ENCODE measurements at regions not wholly inside any gene's neighbourhood (a gene's known extent, or its start where the extent isn't known, plus 50 kb on each side); places are given as distances from the start of the nearest gene placed in this dataset.

DNA sequence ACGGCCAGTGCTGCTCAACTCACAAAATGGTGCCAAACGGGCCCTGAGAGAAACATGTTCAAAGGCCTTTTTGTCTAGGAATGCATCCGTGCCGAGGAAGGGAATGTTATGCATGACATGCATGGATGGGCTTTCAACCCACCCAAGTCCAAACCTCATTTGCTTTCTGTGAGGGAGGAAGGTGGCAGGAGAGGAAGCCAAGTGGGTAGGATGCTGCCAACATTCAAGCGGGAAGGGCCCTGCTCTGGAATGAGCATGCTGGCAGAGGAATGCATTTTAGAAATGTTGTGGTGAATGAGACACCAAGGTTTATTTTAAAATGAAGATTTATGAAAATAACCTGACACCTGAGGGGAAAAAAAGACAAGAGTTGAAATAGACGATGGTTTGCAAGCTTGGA, 479.1 kb downstream of the CCDC171 start (continued):
- TF ChIP-seq ELF4 (CRISPR knock-in tag; IDR thresholded peaks at IDR 0.05; ENCODE audit: low read depth) (no peak), ZNF416 (CRISPR knock-in tag; IDR thresholded peaks at IDR 0.05) (no peak), IRF2 (CRISPR knock-in tag; IDR thresholded peaks at IDR 0.05; ENCODE audit: borderline replicate concordance, low read depth) (no peak), KAT7 (CRISPR knock-in tag; IDR thresholded peaks at IDR 0.05; ENCODE audit: borderline replicate concordance) (no peak), HMGA2 (CRISPR knock-in tag; IDR thresholded peaks at IDR 0.05) (no peak), ZNF219 (CRISPR knock-in tag; IDR thresholded peaks at IDR 0.05; ENCODE audit: borderline replicate concordance) (no peak), ZNF138 (CRISPR knock-in tag; conservative IDR thresholded peaks at IDR 0.05) (no peak)
- TF ChIP-seq, protein P1, sequence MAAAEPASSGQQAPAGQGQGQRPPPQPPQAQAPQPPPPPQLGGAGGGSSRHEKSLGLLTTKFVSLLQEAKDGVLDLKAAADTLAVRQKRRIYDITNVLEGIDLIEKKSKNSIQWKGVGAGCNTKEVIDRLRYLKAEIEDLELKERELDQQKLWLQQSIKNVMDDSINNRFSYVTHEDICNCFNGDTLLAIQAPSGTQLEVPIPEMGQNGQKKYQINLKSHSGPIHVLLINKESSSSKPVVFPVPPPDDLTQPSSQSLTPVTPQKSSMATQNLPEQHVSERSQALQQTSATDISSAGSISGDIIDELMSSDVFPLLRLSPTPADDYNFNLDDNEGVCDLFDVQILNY (CRISPR knock-in tag; IDR thresholded peaks at IDR 0.05) = no peak
- TF ChIP-seq, protein P2, sequence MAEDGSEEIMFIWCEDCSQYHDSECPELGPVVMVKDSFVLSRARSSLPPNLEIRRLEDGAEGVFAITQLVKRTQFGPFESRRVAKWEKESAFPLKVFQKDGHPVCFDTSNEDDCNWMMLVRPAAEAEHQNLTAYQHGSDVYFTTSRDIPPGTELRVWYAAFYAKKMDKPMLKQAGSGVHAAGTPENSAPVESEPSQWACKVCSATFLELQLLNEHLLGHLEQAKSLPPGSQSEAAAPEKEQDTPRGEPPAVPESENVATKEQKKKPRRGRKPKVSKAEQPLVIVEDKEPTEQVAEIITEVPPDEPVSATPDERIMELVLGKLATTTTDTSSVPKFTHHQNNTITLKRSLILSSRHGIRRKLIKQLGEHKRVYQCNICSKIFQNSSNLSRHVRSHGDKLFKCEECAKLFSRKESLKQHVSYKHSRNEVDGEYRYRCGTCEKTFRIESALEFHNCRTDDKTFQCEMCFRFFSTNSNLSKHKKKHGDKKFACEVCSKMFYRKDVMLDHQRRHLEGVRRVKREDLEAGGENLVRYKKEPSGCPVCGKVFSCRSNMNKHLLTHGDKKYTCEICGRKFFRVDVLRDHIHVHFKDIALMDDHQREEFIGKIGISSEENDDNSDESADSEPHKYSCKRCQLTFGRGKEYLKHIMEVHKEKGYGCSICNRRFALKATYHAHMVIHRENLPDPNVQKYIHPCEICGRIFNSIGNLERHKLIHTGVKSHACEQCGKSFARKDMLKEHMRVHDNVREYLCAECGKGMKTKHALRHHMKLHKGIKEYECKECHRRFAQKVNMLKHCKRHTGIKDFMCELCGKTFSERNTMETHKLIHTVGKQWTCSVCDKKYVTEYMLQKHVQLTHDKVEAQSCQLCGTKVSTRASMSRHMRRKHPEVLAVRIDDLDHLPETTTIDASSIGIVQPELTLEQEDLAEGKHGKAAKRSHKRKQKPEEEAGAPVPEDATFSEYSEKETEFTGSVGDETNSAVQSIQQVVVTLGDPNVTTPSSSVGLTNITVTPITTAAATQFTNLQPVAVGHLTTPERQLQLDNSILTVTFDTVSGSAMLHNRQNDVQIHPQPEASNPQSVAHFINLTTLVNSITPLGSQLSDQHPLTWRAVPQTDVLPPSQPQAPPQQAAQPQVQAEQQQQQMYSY (CRISPR knock-in tag; IDR thresholded peaks at IDR 0.05) = no peak
- TF ChIP-seq, protein P3, sequence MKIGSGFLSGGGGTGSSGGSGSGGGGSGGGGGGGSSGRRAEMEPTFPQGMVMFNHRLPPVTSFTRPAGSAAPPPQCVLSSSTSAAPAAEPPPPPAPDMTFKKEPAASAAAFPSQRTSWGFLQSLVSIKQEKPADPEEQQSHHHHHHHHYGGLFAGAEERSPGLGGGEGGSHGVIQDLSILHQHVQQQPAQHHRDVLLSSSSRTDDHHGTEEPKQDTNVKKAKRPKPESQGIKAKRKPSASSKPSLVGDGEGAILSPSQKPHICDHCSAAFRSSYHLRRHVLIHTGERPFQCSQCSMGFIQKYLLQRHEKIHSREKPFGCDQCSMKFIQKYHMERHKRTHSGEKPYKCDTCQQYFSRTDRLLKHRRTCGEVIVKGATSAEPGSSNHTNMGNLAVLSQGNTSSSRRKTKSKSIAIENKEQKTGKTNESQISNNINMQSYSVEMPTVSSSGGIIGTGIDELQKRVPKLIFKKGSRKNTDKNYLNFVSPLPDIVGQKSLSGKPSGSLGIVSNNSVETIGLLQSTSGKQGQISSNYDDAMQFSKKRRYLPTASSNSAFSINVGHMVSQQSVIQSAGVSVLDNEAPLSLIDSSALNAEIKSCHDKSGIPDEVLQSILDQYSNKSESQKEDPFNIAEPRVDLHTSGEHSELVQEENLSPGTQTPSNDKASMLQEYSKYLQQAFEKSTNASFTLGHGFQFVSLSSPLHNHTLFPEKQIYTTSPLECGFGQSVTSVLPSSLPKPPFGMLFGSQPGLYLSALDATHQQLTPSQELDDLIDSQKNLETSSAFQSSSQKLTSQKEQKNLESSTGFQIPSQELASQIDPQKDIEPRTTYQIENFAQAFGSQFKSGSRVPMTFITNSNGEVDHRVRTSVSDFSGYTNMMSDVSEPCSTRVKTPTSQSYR (CRISPR knock-in tag; IDR thresholded peaks at IDR 0.05) = no peak

DNA sequence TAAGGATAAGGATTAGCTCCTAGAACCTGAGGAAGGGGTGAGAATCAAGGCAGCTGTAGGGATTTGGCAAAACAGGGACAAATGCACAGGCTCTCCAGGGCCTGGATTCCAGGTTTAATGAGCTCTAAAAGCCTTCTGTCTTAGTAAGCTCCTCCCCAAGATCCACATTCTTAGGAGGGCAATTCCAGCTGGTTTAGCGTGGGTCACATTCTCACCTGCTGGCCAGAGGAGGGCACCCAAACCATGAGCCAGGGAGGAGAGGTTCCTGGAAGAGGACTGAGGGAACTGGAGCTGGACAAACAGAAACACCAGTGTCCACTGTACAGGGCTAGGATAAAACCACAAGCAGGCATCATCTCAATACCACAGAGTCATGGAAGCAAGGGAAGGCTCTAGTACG, 480.0 kb downstream of the CCDC171 start:
- Mint-ChIP-seq H3K4me3 (no peak overlapping the region), H3K4me1 (peaks cover 19% of the 10 kb centered on the region), H3K9me3 (peaks cover 11% of the 10 kb centered on the region), H3K27me3 (ENCODE audit: low read depth) (peaks cover 3% of the 10 kb centered on the region; the same call in 1 of the 2 replicates), H3K36me3 (no peaks in the 10 kb centered on the region), H3K27ac (no peak overlapping the region)
- TF ChIP-seq RELA (CRISPR knock-in tag; IDR thresholded peaks at IDR 0.05; ENCODE audit: borderline replicate concordance) (no peak), ELF4 (CRISPR knock-in tag; IDR thresholded peaks at IDR 0.05; ENCODE audit: low read depth) (no peak), NR3C1 (CRISPR knock-in tag; conservative IDR thresholded peaks at IDR 0.05; ENCODE audit: low read depth) (no peak), GTF2I (CRISPR knock-in tag; conservative IDR thresholded peaks at IDR 0.05) (no peak), NFYB (CRISPR knock-in tag; conservative IDR thresholded peaks at IDR 0.05; ENCODE audit: low read depth) (no peak), RORB (CRISPR knock-in tag; IDR thresholded peaks at IDR 0.05) (no peak), NR1H2 (CRISPR knock-in tag; IDR thresholded peaks at IDR 0.05) (no peak)
- TF ChIP-seq, protein P4, sequence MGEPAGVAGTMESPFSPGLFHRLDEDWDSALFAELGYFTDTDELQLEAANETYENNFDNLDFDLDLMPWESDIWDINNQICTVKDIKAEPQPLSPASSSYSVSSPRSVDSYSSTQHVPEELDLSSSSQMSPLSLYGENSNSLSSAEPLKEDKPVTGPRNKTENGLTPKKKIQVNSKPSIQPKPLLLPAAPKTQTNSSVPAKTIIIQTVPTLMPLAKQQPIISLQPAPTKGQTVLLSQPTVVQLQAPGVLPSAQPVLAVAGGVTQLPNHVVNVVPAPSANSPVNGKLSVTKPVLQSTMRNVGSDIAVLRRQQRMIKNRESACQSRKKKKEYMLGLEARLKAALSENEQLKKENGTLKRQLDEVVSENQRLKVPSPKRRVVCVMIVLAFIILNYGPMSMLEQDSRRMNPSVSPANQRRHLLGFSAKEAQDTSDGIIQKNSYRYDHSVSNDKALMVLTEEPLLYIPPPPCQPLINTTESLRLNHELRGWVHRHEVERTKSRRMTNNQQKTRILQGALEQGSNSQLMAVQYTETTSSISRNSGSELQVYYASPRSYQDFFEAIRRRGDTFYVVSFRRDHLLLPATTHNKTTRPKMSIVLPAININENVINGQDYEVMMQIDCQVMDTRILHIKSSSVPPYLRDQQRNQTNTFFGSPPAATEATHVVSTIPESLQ (CRISPR knock-in tag; IDR thresholded peaks at IDR 0.05) = no peak
- TF ChIP-seq, protein P5, sequence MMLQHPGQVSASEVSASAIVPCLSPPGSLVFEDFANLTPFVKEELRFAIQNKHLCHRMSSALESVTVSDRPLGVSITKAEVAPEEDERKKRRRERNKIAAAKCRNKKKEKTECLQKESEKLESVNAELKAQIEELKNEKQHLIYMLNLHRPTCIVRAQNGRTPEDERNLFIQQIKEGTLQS (CRISPR knock-in tag; conservative IDR thresholded peaks at IDR 0.05) = no peak
- TF ChIP-seq, protein P6, sequence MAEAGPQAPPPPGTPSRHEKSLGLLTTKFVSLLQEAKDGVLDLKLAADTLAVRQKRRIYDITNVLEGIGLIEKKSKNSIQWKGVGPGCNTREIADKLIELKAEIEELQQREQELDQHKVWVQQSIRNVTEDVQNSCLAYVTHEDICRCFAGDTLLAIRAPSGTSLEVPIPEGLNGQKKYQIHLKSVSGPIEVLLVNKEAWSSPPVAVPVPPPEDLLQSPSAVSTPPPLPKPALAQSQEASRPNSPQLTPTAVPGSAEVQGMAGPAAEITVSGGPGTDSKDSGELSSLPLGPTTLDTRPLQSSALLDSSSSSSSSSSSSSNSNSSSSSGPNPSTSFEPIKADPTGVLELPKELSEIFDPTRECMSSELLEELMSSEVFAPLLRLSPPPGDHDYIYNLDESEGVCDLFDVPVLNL (CRISPR knock-in tag; IDR thresholded peaks at IDR 0.05; ENCODE audit: borderline replicate concordance, low read depth) = no peak
- TF ChIP-seq, protein P3 (CRISPR knock-in tag; IDR thresholded peaks at IDR 0.05) = no peak
- TF ChIP-seq, protein P7, sequence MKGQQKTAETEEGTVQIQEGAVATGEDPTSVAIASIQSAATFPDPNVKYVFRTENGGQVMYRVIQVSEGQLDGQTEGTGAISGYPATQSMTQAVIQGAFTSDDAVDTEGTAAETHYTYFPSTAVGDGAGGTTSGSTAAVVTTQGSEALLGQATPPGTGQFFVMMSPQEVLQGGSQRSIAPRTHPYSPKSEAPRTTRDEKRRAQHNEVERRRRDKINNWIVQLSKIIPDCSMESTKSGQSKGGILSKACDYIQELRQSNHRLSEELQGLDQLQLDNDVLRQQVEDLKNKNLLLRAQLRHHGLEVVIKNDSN (CRISPR knock-in tag; IDR thresholded peaks at IDR 0.05) = no peak
- TF ChIP-seq, protein P1 (CRISPR knock-in tag; IDR thresholded peaks at IDR 0.05) = no peak
- POLR2A ChIA-PET = no interaction called here
- ATAC-seq (peak; percentile 85), DNase-seq (ENCODE audit: low spot score) (no peak)
- CTCF ChIA-PET = interaction anchor here (0.7 to 2.9 kb wide), 5 partner anchors 8 to 122 kb away, joined by 3 to 20 read pairs (median 6); no protein-coding TSS in a partner anchor
